SK-N-SH (cell line): ENCODE measurements at regions not wholly inside any gene's neighbourhood (a gene's known extent, or its start where the extent isn't known, plus 50 kb on each side); places are given as distances from the start of the nearest gene placed in this dataset.

Source experiments
- CTCF ChIP-seq: fragments of 200-600 bp; sonication (generic); IDR thresholded peaks from 2 replicates; pipeline ENCODE4 v1.6.1; 2017; ENCODE audit warnings: antibody characterized with exemption, mild to moderate bottlenecking, moderate library complexity
- NFIC ChIP-seq: IDR thresholded peaks from 2 replicates; pipeline ENCODE4 v1.4.0; 2012; ENCODE audit warnings: borderline replicate concordance

- TF ChIP-seq NFIC = no peak
- no peak for TF ChIP-seq CTCF
These were observed 77.2 kb upstream of the STT3B start for GRCh38 chr3:31455524-31455923.
